NCI-H460 (cell line): ENCODE measurements at regions not wholly inside any gene's neighbourhood (a gene's known extent, or its start where the extent isn't known, plus 50 kb on each side); places are given as distances from the start of the nearest gene placed in this dataset.
A peak's percentile ranks its signal among the peaks of the same experiment; 100 is the strongest.

Experiments
- DNase-seq: peaks from one replicate; pipeline ENCODE4 v3.0.0-alpha.2; 2016; ENCODE audit warnings: low read depth; ENCODE audit errors: extremely low read depth

DNA sequence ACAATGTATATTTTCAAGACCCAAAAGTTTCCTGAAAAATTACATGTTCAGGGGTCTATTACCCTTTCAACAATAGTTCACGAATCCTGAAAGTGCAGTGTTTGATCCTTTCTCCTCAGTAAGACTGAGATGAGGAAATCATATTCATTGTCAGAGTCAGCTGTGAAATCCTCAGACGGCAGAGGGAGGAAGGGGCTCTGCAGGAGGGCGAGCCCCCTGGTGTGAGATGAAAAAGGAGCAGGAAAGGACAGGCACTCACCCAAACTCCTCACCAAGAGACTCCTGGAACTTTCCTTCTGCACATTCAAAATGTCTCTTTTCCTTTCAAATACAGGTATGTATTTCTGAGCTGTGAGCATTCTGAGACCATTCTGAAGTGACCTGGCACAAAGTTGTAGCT, 150.3 kb upstream of the HABP2 start:
- no peak for DNase-seq

DNA sequence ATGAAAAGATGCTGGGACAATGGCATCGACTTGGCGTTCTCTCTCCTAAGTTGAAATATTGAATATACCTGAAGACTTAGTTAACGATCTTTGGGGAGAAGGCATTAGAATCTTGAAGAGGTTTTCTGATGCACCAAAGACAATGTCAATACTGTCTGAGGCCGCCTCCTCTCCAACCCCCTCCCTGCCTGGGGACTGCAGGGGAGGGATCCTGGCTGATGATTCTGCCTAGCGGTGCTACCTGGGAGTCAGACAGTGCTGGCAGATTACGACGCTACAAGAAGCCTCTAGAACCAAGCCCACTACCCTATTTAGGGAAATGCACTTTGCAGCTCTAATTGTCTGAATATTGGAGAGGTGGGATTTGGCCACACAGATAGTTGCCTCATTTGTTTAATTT, 145.6 kb upstream of the HABP2 start:
- DNase-seq = no peak

DNA sequence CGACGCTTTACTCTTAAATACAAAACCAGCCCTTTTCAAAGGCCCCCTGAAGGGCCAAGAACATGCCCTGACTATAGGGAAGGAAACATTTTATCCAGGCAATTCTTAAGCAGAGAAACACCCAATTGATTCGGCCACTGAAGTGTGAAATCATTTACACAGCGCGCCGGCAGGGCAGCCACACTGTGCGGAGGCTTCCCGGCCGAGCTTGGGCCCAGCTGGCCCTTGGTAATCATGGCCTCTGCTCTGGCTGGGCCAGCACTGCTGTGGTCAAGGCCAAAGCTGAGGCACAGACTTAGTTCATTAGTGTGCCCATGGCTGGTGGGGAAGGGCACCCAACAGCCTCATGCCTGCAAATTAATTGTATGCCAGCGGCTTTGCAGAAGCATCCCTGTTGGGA, 143.7 kb upstream of the HABP2 start:
- no peak for DNase-seq

GRCh38 chr10:113410618-113411017, 142.2 kb upstream of the HABP2 start:
- no peak for DNase-seq

GRCh38 chr10:113411456-113411855, 141.4 kb upstream of the HABP2 start:
- no peak for DNase-seq

DNA sequence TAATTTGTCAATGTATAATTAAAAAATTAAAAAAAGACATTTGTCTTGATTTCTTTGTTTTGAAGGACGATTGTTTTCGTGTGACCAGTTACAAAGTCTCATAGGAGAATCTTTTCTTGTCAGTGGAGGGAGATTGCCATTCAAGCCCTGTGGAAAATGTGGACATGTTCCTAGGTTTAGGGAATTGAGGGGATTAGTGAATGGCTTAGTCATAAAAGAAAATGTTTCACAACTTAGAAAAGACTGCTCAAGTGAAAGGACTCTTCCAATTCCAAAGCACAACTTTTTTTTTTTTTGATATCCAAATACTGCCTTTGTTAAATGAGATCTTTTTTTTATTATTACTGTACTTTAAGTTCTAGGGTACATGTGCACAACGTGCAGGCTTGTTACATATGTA, 140.7 kb upstream of the HABP2 start:
- no peak for DNase-seq

DNA sequence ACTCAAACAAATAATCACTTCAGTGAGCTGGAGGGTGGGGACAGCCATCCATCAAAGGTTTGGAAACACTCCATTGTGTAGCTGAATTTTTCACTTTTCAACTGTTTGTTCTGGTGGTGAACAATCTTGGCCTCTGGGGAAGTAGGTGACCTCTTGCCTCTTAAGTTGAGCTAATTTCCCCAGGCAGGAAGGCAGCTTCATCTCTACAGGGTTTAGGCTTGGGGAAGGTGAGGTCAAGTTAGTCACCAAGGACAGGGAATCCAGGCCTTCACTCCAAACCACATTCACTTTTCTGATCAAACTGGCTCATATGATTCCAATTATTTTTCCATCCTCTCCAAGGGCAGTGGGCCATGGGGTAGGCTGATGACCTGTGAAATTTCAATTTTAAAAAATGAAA, 138.3 kb upstream of the HABP2 start:
- DNase-seq = no peak

DNA sequence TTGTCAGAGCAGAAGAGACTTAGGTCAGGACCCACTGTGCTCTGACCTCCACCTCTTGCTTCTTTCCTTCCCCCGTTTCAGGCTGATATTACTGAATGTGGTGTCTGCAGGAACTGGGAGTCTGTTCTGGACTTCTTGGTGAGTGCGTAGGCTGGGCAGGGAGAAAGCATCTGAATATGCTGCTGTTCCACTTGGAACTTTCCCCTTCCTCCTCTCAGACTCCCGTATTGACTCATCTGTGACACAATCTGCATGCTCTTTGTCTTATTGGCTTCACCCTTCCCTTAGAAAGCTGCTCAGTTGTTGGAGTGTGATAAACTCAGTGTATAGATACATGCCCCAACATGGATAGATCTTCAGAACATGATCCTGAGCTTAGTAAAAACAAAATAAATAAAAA, 137.6 kb upstream of the HABP2 start:
- DNase-seq = no peak

DNA sequence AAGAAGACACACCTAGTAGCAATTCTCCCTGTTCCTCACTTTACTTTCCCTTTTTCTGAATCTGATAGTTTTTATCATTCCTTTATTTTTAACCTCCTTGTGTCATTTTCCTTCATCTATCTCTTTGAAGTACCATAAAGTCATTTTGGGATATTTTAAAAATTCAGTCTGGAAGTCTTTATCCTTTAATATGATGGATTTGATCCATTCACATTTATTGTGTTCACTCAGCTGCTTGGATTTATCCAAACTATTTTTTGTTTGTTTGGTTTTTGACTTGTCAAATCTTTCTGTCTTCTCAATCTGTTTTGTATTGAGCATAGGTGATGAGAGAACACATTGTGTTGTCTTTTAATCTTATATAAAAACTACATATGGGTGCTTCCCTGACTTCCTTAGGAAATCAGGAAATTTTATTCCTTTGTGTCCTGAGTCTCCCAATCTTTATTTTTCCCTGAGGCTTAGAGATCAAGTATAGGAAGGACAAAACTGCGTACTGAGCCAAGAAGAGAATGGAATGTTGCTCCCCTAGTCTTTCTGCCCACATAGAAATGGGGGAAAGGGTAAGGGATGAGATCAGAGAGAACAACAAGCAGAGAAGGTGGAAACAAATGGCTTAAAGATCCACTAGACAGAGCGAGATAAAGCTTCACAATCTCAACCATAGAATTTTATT, 132.7 kb upstream of the HABP2 start:
- DNase-seq = no peak

DNA sequence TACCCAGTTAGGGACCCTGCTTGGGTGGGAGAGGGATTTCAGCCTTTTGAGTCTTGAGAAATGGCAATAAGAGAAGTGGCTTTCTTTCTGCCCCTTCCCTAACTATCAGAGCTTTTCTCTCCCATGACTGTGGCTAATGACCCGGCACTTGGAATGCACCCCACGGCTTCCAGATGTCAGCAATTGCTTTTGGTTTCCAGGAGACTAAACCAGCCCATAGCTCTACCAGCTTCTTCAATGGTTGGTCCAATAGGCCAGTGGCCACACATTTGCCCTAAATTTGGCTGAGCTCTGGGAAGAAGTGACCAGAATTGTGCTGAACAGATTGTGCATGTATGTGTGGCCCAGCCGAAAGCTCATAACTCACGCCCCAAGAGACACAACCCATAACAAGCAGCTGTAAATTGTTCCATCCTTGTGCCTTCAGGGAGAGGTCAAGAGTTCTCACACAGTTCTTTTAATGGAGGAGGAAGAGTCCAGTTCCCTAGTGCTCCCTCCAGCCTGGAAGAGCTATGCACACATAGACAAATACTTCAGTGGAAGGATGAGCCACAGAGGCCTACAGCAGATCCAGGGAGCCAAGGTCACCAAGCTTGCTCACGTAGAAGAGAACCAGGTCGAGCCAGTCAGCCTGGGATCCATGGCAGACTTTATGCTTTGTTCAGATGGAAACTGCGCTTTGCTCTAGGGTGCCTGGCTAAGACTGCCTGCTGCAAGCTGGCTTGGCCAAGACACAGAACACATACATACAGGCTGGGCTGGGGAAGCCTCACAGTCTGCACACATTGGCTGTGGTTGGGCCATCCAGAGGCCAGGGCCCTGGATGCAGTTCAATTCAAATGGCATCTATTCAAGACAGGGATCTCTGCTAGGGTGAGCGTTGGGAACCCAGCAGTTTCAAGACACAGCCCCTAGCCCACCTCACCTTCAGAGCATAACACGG, 131.8 kb upstream of the HABP2 start:
- DNase-seq = no peak

- DNase-seq = no peak
Observed at GRCh38 chr10:113422371-113422770, 130.5 kb upstream of the HABP2 start.

- DNase-seq = no peak
Observed at GRCh38 chr10:113423981-113424721, 128.7 kb upstream of the HABP2 start.

- DNase-seq = no peak
Observed at GRCh38 chr10:113425008-113425407, 127.8 kb upstream of the HABP2 start.

DNA sequence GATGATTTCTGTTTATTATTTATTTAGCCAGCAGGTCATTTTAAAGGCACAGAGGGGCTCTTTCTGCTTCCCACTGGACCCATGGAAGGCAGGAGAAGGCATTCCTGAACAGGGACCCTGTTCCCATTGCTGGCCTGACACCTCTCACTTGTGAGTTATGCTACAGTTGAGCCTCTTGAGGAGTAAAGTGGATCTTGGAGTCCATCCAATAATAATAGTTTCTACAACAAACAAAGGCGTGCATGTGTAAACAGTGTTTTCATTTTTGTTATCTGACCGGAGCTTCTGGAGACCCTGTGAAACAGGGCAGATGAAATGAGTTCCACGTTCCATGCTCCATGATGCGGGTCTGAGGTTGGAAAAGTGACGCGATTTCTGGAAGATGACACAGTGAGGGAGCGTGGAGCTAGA, 127.3 kb upstream of the HABP2 start:
- DNase-seq = peak; percentile 14

GRCh38 chr10:113426181-113426877, 126.5 kb upstream of the HABP2 start:
- DNase-seq = no peak

GRCh38 chr10:113427236-113427735, 125.6 kb upstream of the HABP2 start:
- DNase-seq = no peak

- no peak for DNase-seq
Observed at GRCh38 chr10:113427811-113428558, 124.9 kb upstream of the HABP2 start.

- DNase-seq = no peak
Observed at GRCh38 chr10:113430634-113431397, 122.0 kb upstream of the HABP2 start.
